Chondrocyte (in vitro differentiated cells): ENCODE measurements at regions not wholly inside any gene's neighbourhood (a gene's known extent, or its start where the extent isn't known, plus 50 kb on each side); places are given as distances from the start of the nearest gene placed in this dataset.

Source experiments
- DNase-seq: peaks from one replicate; pipeline ENCODE4 v3.0.0; 2021; ENCODE audit warnings: mixed read lengths, low spot score
- H3K27ac Mint-ChIP-seq: one replicate; pipeline ENCODE4 v1.8.0; 2021; ENCODE audit warnings: mild to moderate bottlenecking, moderate library complexity, mixed read lengths; ENCODE audit not compliant: unreplicated experiment
- H3K27me3 Mint-ChIP-seq: 2 replicates; pipeline ENCODE4 v1.8.0; 2021; ENCODE audit warnings: low read depth, mixed read lengths
- H3K36me3 Mint-ChIP-seq: 2 replicates; pipeline ENCODE4 v1.8.0; 2021; ENCODE audit warnings: low read depth, mixed read lengths
- H3K4me1 Mint-ChIP-seq: 2 replicates; pipeline ENCODE4 v1.8.0; 2021; ENCODE audit warnings: low read depth, mild to moderate bottlenecking, mixed read lengths
- H3K4me3 Mint-ChIP-seq: one replicate; pipeline ENCODE4 v1.8.0; 2021; ENCODE audit warnings: mild to moderate bottlenecking, moderate library complexity, mixed read lengths; ENCODE audit not compliant: unreplicated experiment
- H3K9me3 Mint-ChIP-seq: 2 replicates; pipeline ENCODE4 v1.8.0; 2021; ENCODE audit warnings: low read depth, mixed read lengths
- CTCF ChIP-seq: fragments of 200-600 bp; sonication (generic); IDR thresholded peaks from 2 replicates; pipeline ENCODE4 v1.5.0; 2021; ENCODE audit warnings: antibody characterized with exemption, mild to moderate bottlenecking, moderate library complexity

DNA sequence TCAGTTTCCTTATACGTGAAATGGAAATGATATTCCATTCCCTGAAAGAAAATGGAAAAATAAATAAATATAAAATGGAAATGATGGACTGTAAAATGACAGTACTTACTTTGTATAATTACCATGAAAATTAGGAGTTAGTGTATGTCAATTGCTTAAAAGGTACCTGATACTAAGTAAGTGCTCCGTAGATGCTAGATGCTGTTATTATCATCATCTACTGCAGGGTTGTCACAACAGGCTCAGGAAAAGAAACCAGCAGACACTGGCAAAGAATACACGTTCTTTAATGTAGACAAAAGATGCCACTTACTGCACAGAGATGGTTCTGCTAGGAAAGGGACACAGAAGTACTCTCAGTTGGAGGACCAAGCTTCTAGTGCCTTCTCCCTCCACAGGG, 64.0 kb upstream of the KCNN2 start:
- no peaks in the 10 kb centered on the region for H3K4me1 Mint-ChIP-seq
- TF ChIP-seq CTCF: no peak

DNA sequence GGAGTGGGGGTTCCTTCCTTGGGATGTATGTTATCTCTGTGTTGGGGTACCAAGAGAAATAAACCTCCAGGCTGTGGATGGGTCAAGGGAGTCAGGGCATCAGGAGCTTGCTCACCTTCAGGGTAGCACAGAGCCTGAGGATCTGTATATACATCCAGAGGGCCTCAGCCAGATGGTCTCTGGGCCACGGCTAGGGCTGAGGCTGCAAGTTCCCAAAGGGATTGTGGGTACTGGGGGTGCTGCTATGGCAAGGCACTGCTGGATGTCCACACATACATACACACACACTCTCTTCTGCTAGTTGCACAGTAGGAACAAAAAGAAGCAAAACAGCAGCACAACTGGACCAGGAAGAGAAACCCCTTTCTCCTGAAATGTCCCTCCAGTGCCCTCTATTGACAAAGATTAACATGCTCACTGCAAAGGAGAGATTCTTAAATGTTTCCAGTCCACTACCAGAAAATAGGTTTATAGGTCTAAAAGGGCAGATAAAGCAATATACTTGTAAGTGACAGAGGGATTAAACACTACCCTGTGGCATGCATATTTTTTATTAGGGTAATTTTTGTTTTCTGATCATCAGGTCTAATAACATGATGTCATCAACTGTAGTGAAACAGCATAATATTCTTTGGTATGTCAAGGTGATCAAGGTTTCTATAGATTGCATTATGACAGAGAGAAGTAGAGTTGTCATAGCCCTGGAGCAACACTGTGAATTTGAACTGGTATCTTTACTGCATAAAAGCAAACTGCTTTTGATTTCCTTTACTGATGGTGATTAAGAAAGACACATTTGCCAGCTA, 56.3 kb upstream of the KCNN2 start:
- no peaks in the 10 kb centered on the region for H3K4me1 Mint-ChIP-seq
- H3K36me3 Mint-ChIP-seq: no peaks in the 10 kb centered on the region
- H3K9me3 Mint-ChIP-seq: no peaks in the 10 kb centered on the region
- H3K27me3 Mint-ChIP-seq: peaks cover 4% of the 10 kb centered on the region
- peak; percentile 85 for TF ChIP-seq CTCF
- H3K4me3 Mint-ChIP-seq: no peak overlapping the region
- no peak overlapping the region for H3K27ac Mint-ChIP-seq
- DNase-seq: no peak

More for the DNA sequence above, 64.0 kb upstream of the KCNN2 start:
- Mint-ChIP-seq H3K27ac (no peak overlapping the region), H3K9me3 (peaks cover 4% of the 10 kb centered on the region), H3K27me3 (peaks cover 10% of the 10 kb centered on the region), H3K4me3 (no peak overlapping the region), H3K36me3 (no peaks in the 10 kb centered on the region)
- DNase-seq: no peak

DNA sequence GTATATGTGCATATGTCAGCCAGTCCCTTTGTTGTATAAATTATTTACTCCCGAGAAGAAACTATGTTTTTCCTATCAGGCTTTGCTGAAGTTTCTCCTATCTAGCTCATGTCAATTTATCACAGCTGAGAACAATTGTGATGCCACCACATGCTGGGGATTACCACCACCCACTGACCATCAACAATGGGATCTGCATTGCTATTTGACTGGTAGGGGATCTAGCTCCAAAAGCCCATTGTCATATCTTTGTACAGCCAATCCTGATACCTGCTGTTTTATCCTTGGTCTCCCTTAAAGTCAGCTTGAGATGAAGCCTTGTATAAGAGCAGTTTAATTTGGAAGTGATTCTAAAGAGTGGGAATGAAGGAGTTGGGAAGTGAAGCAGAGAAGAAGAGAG, 53.9 kb upstream of the KCNN2 start:
- H3K27ac Mint-ChIP-seq: no peak overlapping the region
- peaks cover 7% of the 10 kb centered on the region for H3K4me1 Mint-ChIP-seq
- H3K4me3 Mint-ChIP-seq: no peak overlapping the region
- DNase-seq: no peak
- TF ChIP-seq CTCF: no peak
- H3K36me3 Mint-ChIP-seq: no peaks in the 10 kb centered on the region
- peaks cover 5% of the 10 kb centered on the region for H3K27me3 Mint-ChIP-seq
- H3K9me3 Mint-ChIP-seq: no peaks in the 10 kb centered on the region

DNA sequence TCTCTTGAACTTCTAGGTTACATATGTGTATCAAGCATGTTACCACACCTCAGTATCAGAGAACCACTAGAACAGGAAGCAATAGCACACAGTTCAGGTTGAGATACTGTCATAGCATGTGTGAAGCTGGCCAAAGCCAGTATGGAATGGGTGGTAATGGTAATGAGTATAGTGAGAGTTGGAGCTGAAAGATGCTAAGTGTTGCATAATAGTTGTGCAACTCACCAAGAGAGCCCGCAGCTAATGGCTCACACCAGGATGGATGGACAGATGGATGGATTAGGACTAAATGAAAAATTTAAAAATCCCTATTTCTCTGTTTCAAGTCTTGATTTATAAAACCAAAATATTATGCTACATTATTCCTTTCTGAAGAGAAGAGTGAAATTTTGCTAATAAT, 53.4 kb upstream of the KCNN2 start:
- no peak overlapping the region for H3K4me3 Mint-ChIP-seq
- peaks cover 9% of the 10 kb centered on the region for H3K4me1 Mint-ChIP-seq
- DNase-seq: no peak
- H3K27me3 Mint-ChIP-seq: peaks cover 5% of the 10 kb centered on the region
- no peaks in the 10 kb centered on the region for H3K9me3 Mint-ChIP-seq
- no peak overlapping the region for H3K27ac Mint-ChIP-seq
- H3K36me3 Mint-ChIP-seq: no peaks in the 10 kb centered on the region
- no peak for TF ChIP-seq CTCF

GRCh38 chr5:114310666-114311065, 51.2 kb upstream of the KCNN2 start:
- no peak for DNase-seq
- Mint-ChIP-seq H3K36me3 (no peaks in the 10 kb centered on the region), H3K27me3 (peaks cover 8% of the 10 kb centered on the region), H3K4me1 (peaks cover 9% of the 10 kb centered on the region), H3K27ac (no peak overlapping the region), H3K9me3 (no peaks in the 10 kb centered on the region), H3K4me3 (no peak overlapping the region)
- no peak for TF ChIP-seq CTCF
